Adrenal gland (tissue), 9 donors: ENCODE measurements at regions not wholly inside any gene's neighbourhood (a gene's known extent, or its start where the extent isn't known, plus 50 kb on each side); places are given as distances from the start of the nearest gene placed in this dataset.

Source experiments
- DNase-seq, 7 donors: peaks; one replicate each; pipeline ENCODE4 v3.0.0-alpha.2; 2019 to 2020
- H3K27ac ChIP-seq, 5 donors: fragments of 200-600 bp; sonication (generic) in 4 of 5; 1 replicate in 3 of 5; 2 replicates in 2 of 5; pipeline versions ENCODE4 v1.5.1 to v1.8.0; 2016 to 2020; ENCODE audit warnings: mild to moderate bottlenecking in 1 of 5
- H3K27me3 ChIP-seq: fragments of 200-600 bp; 2 replicates; pipeline ENCODE4 v1.8.0; 2021
- H3K36me3 ChIP-seq, 2 donors: fragments of 200-600 bp; replicated peaks in 1 of 2; 1 replicate in 1 of 2; 2 replicates in 1 of 2; pipeline versions ENCODE4 v1.5.1 to v1.8.0; 2018 to 2022
- H3K4me1 ChIP-seq, 2 donors: fragments of 200-600 bp; replicated peaks in 1 of 2; 1 replicate in 1 of 2; 2 replicates in 1 of 2; pipeline versions ENCODE4 v1.5.1 to v1.8.0; 2018 to 2021
- H3K4me3 ChIP-seq, 4 donors: fragments of 200-600 bp; sonication (generic) in 3 of 4; one replicate each; pipeline ENCODE4 v1.5.1; 2016 to 2018
- H3K9me3 ChIP-seq, 3 donors: fragments of 200-600 bp; sonication (generic) in 1 of 3; replicated peaks in 1 of 3; 1 replicate in 2 of 3; 2 replicates in 1 of 3; pipeline versions ENCODE4 v1.5.1 to v1.8.0; 2016 to 2021
- POLR2A ChIP-seq, 2 donors: fragments of 450-650 bp; IDR thresholded peaks; one replicate each; pipeline ENCODE4 v1.6.1; 2017; ENCODE audit warnings: antibody characterized with exemption in 2 of 2, mild to moderate bottlenecking in 2 of 2, moderate library complexity in 1 of 2
- WGBS, 4 donors: extraction: QIAGEN DNeasy Blood & Tissue Kit in 2 of 4; methylation state at CpG; one replicate each; pipeline versions ENCODE4 v1.1.5 to v1.1.7; 2013 to 2017; 5-methylcytosine and 5-hydroxymethylcytosine counted together
- intact Hi-C, 2 donors: fragments of 100-400 bp; cut with DNase I; formaldehyde crosslinking; loops; one replicate each; pipeline versions ENCODE4 v1.14.1 to v1.15.0; 2022 to 2023
- TF ChIP-seq, protein P1 (sequence below), 6 experiments: fragments of 450-650 bp in 4 of 6; fragments of 200-600 bp in 2 of 6; sonication (generic) in 1 of 6; IDR thresholded peaks; 1 replicate in 5 of 6; 2 replicates in 1 of 6; pipeline versions ENCODE4 v1.5.1 to v1.8.0; 2016 to 2021; ENCODE audit warnings: antibody characterized with exemption in 6 of 6, mild to moderate bottlenecking in 2 of 6, moderate library complexity in 1 of 6
- donor health status: healthy with polysubstance abuse.
- donor health status: Bipolar disorder and iron deficiency.
- donor health status: DM: yes; HTN: yes; CAD: no.
- donor health status: DM: no; HTN: no; CAD: no.
- donor health status: DM: no; HTN: no; CAD: no.

DNA sequence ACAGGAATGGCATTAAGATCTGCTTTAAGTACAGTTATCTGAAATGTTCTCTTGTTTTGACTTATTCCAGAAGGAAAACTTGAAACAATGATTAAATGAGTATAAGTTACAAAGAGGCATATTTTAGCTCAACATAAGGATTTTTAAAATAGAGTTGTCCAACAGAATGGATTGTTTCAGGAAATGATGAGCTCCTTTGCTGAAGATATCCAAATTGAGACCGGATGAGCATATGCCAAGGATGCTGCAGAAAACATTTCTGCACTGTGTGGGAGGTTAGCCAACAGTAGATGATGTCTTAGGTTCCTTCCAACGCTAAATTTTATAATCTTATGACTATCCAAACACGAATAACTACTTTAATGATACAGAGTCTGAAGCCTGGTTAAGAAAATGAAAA, 226.5 kb upstream of the NANOGP8 start:
- H3K4me3 ChIP-seq: no peak overlapping the region
- 69 to 79% (median 73%) methylated on average over 3 of the region's 3 CpGs for WGBS, 4 donors
- no peaks in the 10 kb centered on the region for H3K27me3 ChIP-seq
- no peak overlapping the region for H3K27ac ChIP-seq
- DNase-seq: no peak
- H3K36me3 ChIP-seq: no peaks in the 10 kb centered on the region
- peaks cover 0 to 18% of the 10 kb centered on the region in 2 donors for H3K4me1 ChIP-seq
- TF ChIP-seq POLR2A (IDR thresholded peaks at IDR 0.05): no peak
- TF ChIP-seq, protein P1, sequence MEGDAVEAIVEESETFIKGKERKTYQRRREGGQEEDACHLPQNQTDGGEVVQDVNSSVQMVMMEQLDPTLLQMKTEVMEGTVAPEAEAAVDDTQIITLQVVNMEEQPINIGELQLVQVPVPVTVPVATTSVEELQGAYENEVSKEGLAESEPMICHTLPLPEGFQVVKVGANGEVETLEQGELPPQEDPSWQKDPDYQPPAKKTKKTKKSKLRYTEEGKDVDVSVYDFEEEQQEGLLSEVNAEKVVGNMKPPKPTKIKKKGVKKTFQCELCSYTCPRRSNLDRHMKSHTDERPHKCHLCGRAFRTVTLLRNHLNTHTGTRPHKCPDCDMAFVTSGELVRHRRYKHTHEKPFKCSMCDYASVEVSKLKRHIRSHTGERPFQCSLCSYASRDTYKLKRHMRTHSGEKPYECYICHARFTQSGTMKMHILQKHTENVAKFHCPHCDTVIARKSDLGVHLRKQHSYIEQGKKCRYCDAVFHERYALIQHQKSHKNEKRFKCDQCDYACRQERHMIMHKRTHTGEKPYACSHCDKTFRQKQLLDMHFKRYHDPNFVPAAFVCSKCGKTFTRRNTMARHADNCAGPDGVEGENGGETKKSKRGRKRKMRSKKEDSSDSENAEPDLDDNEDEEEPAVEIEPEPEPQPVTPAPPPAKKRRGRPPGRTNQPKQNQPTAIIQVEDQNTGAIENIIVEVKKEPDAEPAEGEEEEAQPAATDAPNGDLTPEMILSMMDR (IDR thresholded peaks at IDR 0.05): no peak
- intact Hi-C loops: no loop called here
- H3K9me3 ChIP-seq: no peaks in the 10 kb centered on the region

DNA sequence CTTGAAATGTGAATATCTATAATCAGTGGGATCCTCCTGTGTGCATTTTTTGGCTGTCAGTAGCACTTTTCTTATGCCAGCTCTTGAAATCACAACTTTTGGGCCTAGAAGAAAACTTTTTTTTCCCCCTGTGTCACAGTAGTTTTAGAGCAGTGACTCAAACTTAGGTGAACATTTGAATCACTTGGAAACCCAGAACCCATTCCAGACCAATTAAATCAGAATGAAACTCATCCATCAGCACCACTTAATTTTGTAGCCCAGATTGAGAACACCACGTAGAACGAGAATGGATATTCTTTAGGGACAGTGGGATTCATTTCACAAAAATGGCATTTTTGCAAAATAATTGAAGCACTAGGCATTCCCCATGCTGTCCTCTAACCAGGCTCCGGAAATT, 224.8 kb upstream of the NANOGP8 start:
- no peak overlapping the region for H3K27ac ChIP-seq
- no peaks in the 10 kb centered on the region for H3K9me3 ChIP-seq
- WGBS, 4 donors: 88 to 94% (median 88%) methylated on average over 3 of the region's 3 CpGs
- no peaks in the 10 kb centered on the region for H3K27me3 ChIP-seq
- peaks cover 0 to 29% of the 10 kb centered on the region in 2 donors for H3K4me1 ChIP-seq
- no peak for TF ChIP-seq POLR2A (IDR thresholded peaks at IDR 0.05)
- TF ChIP-seq, protein P1 (IDR thresholded peaks at IDR 0.05): no peak
- no peak overlapping the region for H3K4me3 ChIP-seq
- H3K36me3 ChIP-seq: no peaks in the 10 kb centered on the region
- intact Hi-C loops: no loop called here
- DNase-seq: no peak

DNA sequence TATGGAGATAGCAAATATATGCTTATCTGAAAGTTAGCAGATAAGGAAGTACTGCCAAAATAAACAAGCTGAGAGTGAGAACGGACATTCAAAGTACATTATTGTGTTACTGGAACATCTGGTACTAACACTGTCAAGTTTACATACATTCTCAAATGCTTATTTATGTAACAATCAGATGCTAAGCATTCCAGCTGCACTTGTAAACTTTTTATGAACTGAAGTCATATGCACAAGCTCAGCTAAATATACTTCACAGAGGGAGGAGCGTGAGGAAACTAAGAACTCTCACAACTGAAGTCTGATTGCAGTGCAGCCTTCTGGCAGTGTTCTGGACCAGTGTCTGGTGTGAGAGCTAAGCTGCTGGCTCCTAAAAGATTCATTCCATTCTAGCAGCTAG, 223.7 kb upstream of the NANOGP8 start:
- H3K4me3 ChIP-seq: no peak overlapping the region
- no peaks in the 10 kb centered on the region for H3K27me3 ChIP-seq
- intact Hi-C loops: no loop called here
- TF ChIP-seq, protein P1 (IDR thresholded peaks at IDR 0.05): no peak
- TF ChIP-seq POLR2A (IDR thresholded peaks at IDR 0.05): no peak
- peak overlapping the region in 2 of 5 donors; percentile 15 to 35 for H3K27ac ChIP-seq
- DNase-seq: peak in 1 of 7 donors; percentile 5
- H3K36me3 ChIP-seq: no peaks in the 10 kb centered on the region
- H3K9me3 ChIP-seq: no peaks in the 10 kb centered on the region
- H3K4me1 ChIP-seq: peaks cover 0 to 29% of the 10 kb centered on the region in 2 donors
- 51 to 70% (median 62%) methylated on average over 2 of the region's 2 CpGs for WGBS, 4 donors

DNA sequence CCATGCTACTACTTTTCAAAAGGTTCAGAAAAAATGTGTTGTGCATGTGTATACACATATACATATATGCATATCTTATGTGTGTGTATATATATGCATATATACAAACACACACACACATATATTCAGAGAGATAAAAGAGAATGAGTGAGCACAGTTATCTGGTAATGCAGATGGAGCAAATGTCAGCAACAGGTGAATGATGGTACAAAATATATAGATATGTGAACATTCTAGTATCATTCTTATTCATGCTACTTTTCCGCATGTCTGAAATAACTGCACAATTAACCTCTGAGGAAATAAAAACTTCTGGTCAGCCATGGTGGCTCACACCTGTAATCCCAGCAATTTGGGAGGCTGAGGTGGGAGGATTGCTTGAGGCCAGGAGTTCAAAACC, 222.6 kb upstream of the NANOGP8 start:
- no peaks in the 10 kb centered on the region for H3K27me3 ChIP-seq
- H3K9me3 ChIP-seq: no peaks in the 10 kb centered on the region
- H3K4me3 ChIP-seq: no peak overlapping the region
- no peak overlapping the region for H3K27ac ChIP-seq
- 95 to 100% (median 100%) methylated on average over 1 of the region's 1 CpG for WGBS, 4 donors
- TF ChIP-seq, protein P1 (IDR thresholded peaks at IDR 0.05): no peak
- no peak for TF ChIP-seq POLR2A (IDR thresholded peaks at IDR 0.05)
- peaks cover 0 to 29% of the 10 kb centered on the region in 2 donors for H3K4me1 ChIP-seq
- DNase-seq: no peak
- intact Hi-C loops: no loop called here
- no peaks in the 10 kb centered on the region for H3K36me3 ChIP-seq
